ENCODE measurements at regions not wholly inside any gene's neighbourhood (a gene's known extent, or its start where the extent isn't known, plus 50 kb on each side); places are given as distances from the start of the nearest gene placed in this dataset.

- DNase-seq (ENCODE audit: low read depth in 2 of 2) = peak; percentile 66 to 87
These were observed 87.0 kb upstream of the ALDH1L1 start for GRCh38 chr3:126267169-126267975.

DNA sequence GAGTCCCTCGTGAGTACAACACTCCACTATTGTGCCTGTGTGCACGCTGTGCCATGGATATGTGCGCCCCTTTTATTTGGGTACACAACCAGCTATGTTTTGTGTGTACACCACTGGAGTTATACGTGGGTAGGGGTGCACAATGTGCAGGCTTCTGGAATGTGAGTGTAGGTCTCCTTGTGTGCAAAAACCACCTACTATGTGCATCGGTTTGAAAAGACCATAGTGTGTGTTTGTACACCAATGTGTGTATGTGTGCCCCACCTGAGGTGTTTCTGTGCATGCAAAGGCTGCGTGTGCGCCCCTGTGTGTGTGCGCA, 86.4 kb upstream of the ALDH1L1 start:
- DNase-seq (ENCODE audit: low read depth in 2 of 2) = no peak

GRCh38 chr3:126266291-126266840, 86.0 kb upstream of the ALDH1L1 start:
- peak in 1 of 2 donors; percentile 24 for DNase-seq (ENCODE audit: low read depth in 2 of 2)

GRCh38 chr3:126264952-126265351, 84.6 kb upstream of the ALDH1L1 start:
- no peak for DNase-seq (ENCODE audit: low read depth in 2 of 2)

- no peak for DNase-seq (ENCODE audit: low read depth in 2 of 2)
These were observed 84.0 kb upstream of the ALDH1L1 start for GRCh38 chr3:126264381-126264780.

GRCh38 chr3:126263971-126264370, 83.6 kb upstream of the ALDH1L1 start:
- no peak for DNase-seq (ENCODE audit: low read depth in 2 of 2)

GRCh38 chr3:126263539-126263938, 83.2 kb upstream of the ALDH1L1 start:
- no peak for DNase-seq (ENCODE audit: low read depth in 2 of 2)

GRCh38 chr3:126262227-126262626, 81.8 kb upstream of the ALDH1L1 start:
- no peak for DNase-seq (ENCODE audit: low read depth in 2 of 2)

- peak in 1 of 2 donors; percentile 42 for DNase-seq (ENCODE audit: low read depth in 2 of 2)
These were observed 80.7 kb upstream of the ALDH1L1 start for GRCh38 chr3:126261037-126261436.

- DNase-seq (ENCODE audit: low read depth in 2 of 2) = peak; percentile 42 to 76
These were observed 79.3 kb upstream of the ALDH1L1 start for GRCh38 chr3:126259411-126260391.

GRCh38 chr3:126258670-126259069, 78.3 kb upstream of the ALDH1L1 start:
- DNase-seq (ENCODE audit: low read depth in 2 of 2) = no peak

GRCh38 chr3:126257984-126258383, 77.6 kb upstream of the ALDH1L1 start:
- no peak for DNase-seq (ENCODE audit: low read depth in 2 of 2)

GRCh38 chr3:126257174-126257573, 76.8 kb upstream of the ALDH1L1 start:
- no peak for DNase-seq (ENCODE audit: low read depth in 2 of 2)

GRCh38 chr3:126256251-126256650, 75.9 kb upstream of the ALDH1L1 start:
- DNase-seq (ENCODE audit: low read depth in 2 of 2) = no peak

GRCh38 chr3:126253072-126253471, 72.7 kb upstream of the ALDH1L1 start:
- no peak for DNase-seq (ENCODE audit: low read depth in 2 of 2)

GRCh38 chr3:126252373-126252772, 72.0 kb upstream of the ALDH1L1 start:
- DNase-seq (ENCODE audit: low read depth in 2 of 2) = no peak

- DNase-seq (ENCODE audit: low read depth in 2 of 2) = peak; percentile 63 to 72
These were observed 65.7 kb upstream of the ALDH1L1 start for GRCh38 chr3:126245811-126246727.
